ENCODE measurements at regions not wholly inside any gene's neighbourhood (a gene's known extent, or its start where the extent isn't known, plus 50 kb on each side); places are given as distances from the start of the nearest gene placed in this dataset.
A peak's percentile ranks its signal among the peaks of the same experiment; 100 is the strongest.

- in situ Hi-C loops (cut with MboI; ENCODE audit: low sequenced_read_pairs in 4 of 4) (no loop called here), intact Hi-C loops (cut with DNase I; ENCODE audit: low total_unique reads) (no loop called here)
- Histone ChIP-seq H3K27me3 (no peaks in the 10 kb centered on the region), H3K9me3 (peaks cover 0 to 15% (median 4%) of the 10 kb centered on the region in 3 donors), H3K36me3 (no peaks in the 10 kb centered on the region), H3K4me3 (no peak overlapping the region), H3K4me1 (no peaks in the 10 kb centered on the region), H3K27ac (no peak overlapping the region)
- no peak for ATAC-seq
- TF ChIP-seq POLR2A (IDR thresholded peaks at IDR 0.05): no peak
- DNase-seq: no peak
Measured at GRCh38 chr7:94834359-94834758, 73.0 kb upstream of the PPP1R9A start.

GRCh38 chr7:94838717-94839116 lies 68.7 kb upstream of the PPP1R9A start:
- H3K4me3 ChIP-seq: peak overlapping the region in 1 of 4 donors; percentile 7
- peaks cover 0 to 16% (median 4%) of the 10 kb centered on the region in 3 donors for H3K9me3 ChIP-seq
- in situ Hi-C loops (cut with MboI; ENCODE audit: low sequenced_read_pairs in 4 of 4): no loop called here
- no peak overlapping the region for H3K27ac ChIP-seq
- no peaks in the 10 kb centered on the region for H3K27me3 ChIP-seq
- no peak for ATAC-seq
- intact Hi-C loops (cut with DNase I; ENCODE audit: low total_unique reads): no loop called here
- TF ChIP-seq CTCF (IDR thresholded peaks at IDR 0.05 in 4 of 5, conservative IDR thresholded peaks at IDR 0.05 in 1 of 5): no peak
- TF ChIP-seq POLR2A (IDR thresholded peaks at IDR 0.05): no peak
- DNase-seq: no peak
- no peaks in the 10 kb centered on the region for H3K4me1 ChIP-seq
- H3K36me3 ChIP-seq: no peaks in the 10 kb centered on the region

- H3K9me3 ChIP-seq: peaks cover 0 to 13% (median 0%) of the 10 kb centered on the region in 3 donors
- in situ Hi-C loops (cut with MboI; ENCODE audit: low sequenced_read_pairs in 4 of 4): no loop called here
- TF ChIP-seq POLR2A (IDR thresholded peaks at IDR 0.05) (no peak), CTCF (IDR thresholded peaks at IDR 0.05 in 4 of 5, conservative IDR thresholded peaks at IDR 0.05 in 1 of 5) (no peak)
- H3K4me1 ChIP-seq: no peaks in the 10 kb centered on the region
- no peak overlapping the region for H3K27ac ChIP-seq
- intact Hi-C loops (cut with DNase I; ENCODE audit: low total_unique reads): no loop called here
- H3K36me3 ChIP-seq: no peaks in the 10 kb centered on the region
- no peak for DNase-seq
- H3K27me3 ChIP-seq: no peaks in the 10 kb centered on the region
- no peak overlapping the region for H3K4me3 ChIP-seq
- ATAC-seq: no peak
Measured at GRCh38 chr7:94843553-94843952, 63.8 kb upstream of the PPP1R9A start.

- in situ Hi-C loops (cut with MboI; ENCODE audit: low sequenced_read_pairs in 4 of 4): no loop called here
- H3K36me3 ChIP-seq: no peaks in the 10 kb centered on the region
- H3K27ac ChIP-seq: no peak overlapping the region
- H3K4me3 ChIP-seq: no peak overlapping the region
- H3K27me3 ChIP-seq: no peaks in the 10 kb centered on the region
- DNase-seq: no peak
- TF ChIP-seq POLR2A (IDR thresholded peaks at IDR 0.05) (no peak), CTCF (IDR thresholded peaks at IDR 0.05 in 4 of 5, conservative IDR thresholded peaks at IDR 0.05 in 1 of 5) (no peak)
- no peaks in the 10 kb centered on the region for H3K4me1 ChIP-seq
- intact Hi-C loops (cut with DNase I; ENCODE audit: low total_unique reads): no loop called here
- no peak for ATAC-seq
- H3K9me3 ChIP-seq: peaks cover 0 to 6% (median 0%) of the 10 kb centered on the region in 3 donors
Measured at GRCh38 chr7:94848531-94848930, 58.9 kb upstream of the PPP1R9A start.

- peaks cover 0 to 2% (median 0%) of the 10 kb centered on the region in 3 donors for H3K9me3 ChIP-seq
- H3K4me3 ChIP-seq: no peak overlapping the region
- H3K27me3 ChIP-seq: no peaks in the 10 kb centered on the region
- in situ Hi-C loops (cut with MboI; ENCODE audit: low sequenced_read_pairs in 4 of 4) (no loop called here), intact Hi-C loops (cut with DNase I; ENCODE audit: low total_unique reads) (no loop called here)
- H3K27ac ChIP-seq: no peak overlapping the region
- DNase-seq (no peak), ATAC-seq (no peak)
- no peak for TF ChIP-seq CTCF (IDR thresholded peaks at IDR 0.05 in 4 of 5, conservative IDR thresholded peaks at IDR 0.05 in 1 of 5)
- no peak for TF ChIP-seq POLR2A (IDR thresholded peaks at IDR 0.05)
- no peaks in the 10 kb centered on the region for H3K36me3 ChIP-seq
- H3K4me1 ChIP-seq: no peaks in the 10 kb centered on the region
Measured at GRCh38 chr7:94848992-94849576, 58.3 kb upstream of the PPP1R9A start.

All from gastrocnemius medialis (tissue), 4 donors.